Neural cell (in vitro differentiated cells): ENCODE measurements at regions not wholly inside any gene's neighbourhood (a gene's known extent, or its start where the extent isn't known, plus 50 kb on each side); places are given as distances from the start of the nearest gene placed in this dataset.

Source experiments
- H2AFZ ChIP-seq: fragments of 200-600, 300-800 bp; sonication (generic), shearing (Covaris generic); 2 replicates; pipeline ENCODE4 v1.6.0; 2014; ENCODE audit warnings: low read depth, mild to moderate bottlenecking, antibody characterized with exemption, low read length, moderate library complexity
- H3F3A ChIP-seq: fragments of 200-600 bp; shearing (Covaris generic); 2 replicates; pipeline ENCODE4 v1.6.1; 2016; ENCODE audit warnings: mild to moderate bottlenecking, moderate library complexity, mixed read lengths, antibody characterized with exemption, low read length; ENCODE audit not compliant: insufficient read depth, poor library complexity, severe bottlenecking
- H3K27ac ChIP-seq: fragments of 200-600, 300-800 bp; sonication (generic), shearing (Covaris generic); 2 replicates; pipeline ENCODE4 v1.5.1; 2014; ENCODE audit warnings: mild to moderate bottlenecking, low read length, moderate library complexity
- H3K27me3 ChIP-seq: fragments of 300-800, 200-600 bp; sonication (generic), shearing (Covaris generic); 2 replicates; pipeline ENCODE4 v1.6.0; 2014; ENCODE audit warnings: mild to moderate bottlenecking, low read depth, low read length, moderate library complexity; ENCODE audit not compliant: insufficient read depth
- H3K36me3 ChIP-seq: fragments of 300-800, 200-600 bp; sonication (generic), shearing (Covaris generic); 2 replicates; pipeline ENCODE4 v1.5.1; 2014; ENCODE audit warnings: mild to moderate bottlenecking, antibody characterized with exemption, low read length, moderate library complexity; ENCODE audit not compliant: insufficient read depth
- H3K4me2 ChIP-seq: fragments of 300-800, 200-600 bp; sonication (generic), shearing (Covaris generic); 2 replicates; pipeline ENCODE4 v1.6.0; 2014; ENCODE audit warnings: mild to moderate bottlenecking, low read length
- H3K4me3 ChIP-seq: fragments of 300-800, 200-600 bp; sonication (generic), shearing (Covaris generic); 2 replicates; pipeline ENCODE4 v1.5.1; 2014; ENCODE audit warnings: mild to moderate bottlenecking, low read length, moderate library complexity
- H3K79me2 ChIP-seq: fragments of 200-600 bp; shearing (Covaris generic); replicated peaks from 2 replicates; pipeline ENCODE4 v1.6.0; 2014; ENCODE audit warnings: mild to moderate bottlenecking, low read length, moderate library complexity; ENCODE audit not compliant: insufficient read depth
- H3K9ac ChIP-seq: fragments of 300-800, 200-600 bp; sonication (generic), shearing (Covaris generic); 2 replicates; pipeline ENCODE4 v1.6.1; 2016; ENCODE audit warnings: mild to moderate bottlenecking, low read length, mixed read lengths
- H3K9me2 ChIP-seq: fragments of 200-600 bp; shearing (Covaris generic); 2 replicates; pipeline ENCODE4 v1.6.1; 2016; ENCODE audit warnings: mild to moderate bottlenecking, low read length, mixed read lengths; ENCODE audit not compliant: insufficient read depth
- H3K9me3 ChIP-seq: fragments of 200-600, 300-800 bp; sonication (generic), shearing (Covaris generic); 2 replicates; pipeline ENCODE4 v1.6.1; 2016; ENCODE audit warnings: mild to moderate bottlenecking, mixed run types, low read length, moderate library complexity, mixed read lengths
- H4K20me1 ChIP-seq: fragments of 200-600 bp; shearing (Covaris generic); 2 replicates; pipeline ENCODE4 v1.6.1; 2016; ENCODE audit warnings: mild to moderate bottlenecking, mixed run types; ENCODE audit not compliant: insufficient read depth
- CTCF ChIP-seq: fragments of 450-650 bp; IDR thresholded peaks from 2 replicates; pipeline ENCODE4 v1.5.1; 2014; ENCODE audit warnings: antibody characterized with exemption, mild to moderate bottlenecking, moderate library complexity; ENCODE audit not compliant: poor library complexity, severe bottlenecking
- EP300 ChIP-seq: fragments of 450-650 bp; conservative IDR thresholded peaks from 2 replicates; pipeline ENCODE4 v1.6.1; 2014; ENCODE audit warnings: antibody characterized with exemption, mild to moderate bottlenecking, moderate library complexity; ENCODE audit not compliant: poor library complexity, severe bottlenecking
- EZH2 ChIP-seq: fragments of 200-600, 300-800 bp; shearing (Covaris generic), sonication (generic); IDR thresholded peaks from 2 replicates; pipeline ENCODE4 v1.6.1; 2014; ENCODE audit warnings: antibody characterized with exemption, low read length, borderline replicate concordance, mild to moderate bottlenecking; ENCODE audit not compliant: insufficient read depth, poor library complexity, severe bottlenecking
- MXI1 ChIP-seq: fragments of 450-650 bp; conservative IDR thresholded peaks from 2 replicates; pipeline ENCODE4 v1.6.1; 2014; ENCODE audit warnings: antibody characterized with exemption, mild to moderate bottlenecking; ENCODE audit not compliant: poor library complexity, severe bottlenecking
- POLR2AphosphoS5 ChIP-seq: IDR thresholded peaks from 2 replicates; pipeline ENCODE4 v1.6.1; 2012
- RAD21 ChIP-seq: fragments of 450-650 bp; conservative IDR thresholded peaks from 2 replicates; pipeline ENCODE4 v1.6.1; 2014; ENCODE audit warnings: antibody characterized with exemption, mild to moderate bottlenecking, moderate library complexity
- SMC3 ChIP-seq: fragments of 450-650 bp; conservative IDR thresholded peaks from 2 replicates; pipeline ENCODE4 v1.6.1; 2014; ENCODE audit warnings: antibody characterized with exemption, mild to moderate bottlenecking, moderate library complexity; ENCODE audit not compliant: poor library complexity
- TAF1 ChIP-seq: IDR thresholded peaks from 2 replicates; pipeline ENCODE4 v1.6.1; 2012; ENCODE audit warnings: low read depth
- TF ChIP-seq, protein P1 (sequence below): IDR thresholded peaks from 2 replicates; pipeline ENCODE4 v1.6.1; 2012; ENCODE audit warnings: borderline replicate concordance

DNA sequence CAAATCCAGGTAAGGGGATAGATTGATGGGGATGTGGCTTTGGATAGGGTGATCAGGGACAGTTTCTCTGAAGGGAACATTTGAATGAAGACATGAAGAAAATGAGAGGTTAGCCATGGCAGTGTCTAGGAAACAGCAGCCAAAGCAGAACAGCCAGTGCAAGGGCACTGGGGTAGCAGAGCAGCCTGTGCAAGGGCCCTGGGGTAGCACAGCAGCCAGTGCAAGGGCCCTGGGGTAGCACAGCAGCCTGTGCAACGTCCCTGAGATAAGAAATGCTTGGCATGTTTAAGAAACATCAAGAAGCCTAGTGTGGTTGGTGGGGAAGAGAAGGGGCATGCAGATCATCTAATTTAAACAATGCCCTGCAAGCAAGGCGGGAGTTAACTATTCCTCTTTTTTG is 128.5 kb downstream of the IRX5 start:
- H3F3A ChIP-seq = no peaks in the 10 kb centered on the region
- no peaks in the 10 kb centered on the region for H3K9me3 ChIP-seq
- no peak for TF ChIP-seq TAF1
- TF ChIP-seq SMC3 = no peak
- TF ChIP-seq EP300 = no peak
- no peak for TF ChIP-seq RAD21
- no peak for TF ChIP-seq EZH2
- TF ChIP-seq POLR2AphosphoS5 = no peak
- peaks cover 32% of the 10 kb centered on the region for H3K27me3 ChIP-seq
- no peaks in the 10 kb centered on the region for H4K20me1 ChIP-seq
- no peak overlapping the region for H2AFZ ChIP-seq
- no peaks in the 10 kb centered on the region for H3K79me2 ChIP-seq
- H3K4me3 ChIP-seq = no peak overlapping the region
- no peak overlapping the region for H3K27ac ChIP-seq
- no peaks in the 10 kb centered on the region for H3K9me2 ChIP-seq
- H3K9ac ChIP-seq = no peak overlapping the region
- H3K36me3 ChIP-seq = no peaks in the 10 kb centered on the region
- H3K4me2 ChIP-seq = no peak overlapping the region

DNA sequence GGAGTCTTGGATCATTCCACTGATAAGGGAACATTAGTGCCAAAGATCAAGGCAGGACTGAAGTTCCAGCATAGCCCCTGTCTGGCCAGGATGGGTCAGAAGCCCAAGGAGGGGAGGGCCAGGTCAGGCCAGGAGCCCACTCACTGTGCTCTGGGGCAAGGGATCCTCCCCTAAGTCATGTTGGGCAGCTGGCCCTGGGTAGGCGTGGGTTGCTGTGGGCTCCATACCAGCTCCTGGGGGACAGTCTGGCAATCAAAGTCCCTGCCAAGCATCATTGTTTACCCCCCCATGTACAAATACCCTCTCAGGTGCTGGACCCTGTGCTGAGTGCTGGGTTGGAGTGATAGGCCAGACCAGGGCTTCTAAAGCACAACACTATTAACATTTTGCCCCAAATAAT is 130.5 kb downstream of the IRX5 start:
- Histone ChIP-seq H2AFZ (no peak overlapping the region), H3K27ac (no peak overlapping the region), H3K36me3 (no peaks in the 10 kb centered on the region), H3F3A (no peaks in the 10 kb centered on the region), H3K4me2 (no peak overlapping the region), H3K79me2 (no peaks in the 10 kb centered on the region), H3K4me3 (no peak overlapping the region), H3K9me3 (no peaks in the 10 kb centered on the region), H4K20me1 (no peaks in the 10 kb centered on the region), H3K9ac (no peak overlapping the region), H3K9me2 (no peaks in the 10 kb centered on the region), H3K27me3 (peaks cover 28% of the 10 kb centered on the region)
- TF ChIP-seq TAF1 = no peak
- TF ChIP-seq EP300 = no peak
- no peak for TF ChIP-seq RAD21
- no peak for TF ChIP-seq EZH2
- TF ChIP-seq, protein P1, sequence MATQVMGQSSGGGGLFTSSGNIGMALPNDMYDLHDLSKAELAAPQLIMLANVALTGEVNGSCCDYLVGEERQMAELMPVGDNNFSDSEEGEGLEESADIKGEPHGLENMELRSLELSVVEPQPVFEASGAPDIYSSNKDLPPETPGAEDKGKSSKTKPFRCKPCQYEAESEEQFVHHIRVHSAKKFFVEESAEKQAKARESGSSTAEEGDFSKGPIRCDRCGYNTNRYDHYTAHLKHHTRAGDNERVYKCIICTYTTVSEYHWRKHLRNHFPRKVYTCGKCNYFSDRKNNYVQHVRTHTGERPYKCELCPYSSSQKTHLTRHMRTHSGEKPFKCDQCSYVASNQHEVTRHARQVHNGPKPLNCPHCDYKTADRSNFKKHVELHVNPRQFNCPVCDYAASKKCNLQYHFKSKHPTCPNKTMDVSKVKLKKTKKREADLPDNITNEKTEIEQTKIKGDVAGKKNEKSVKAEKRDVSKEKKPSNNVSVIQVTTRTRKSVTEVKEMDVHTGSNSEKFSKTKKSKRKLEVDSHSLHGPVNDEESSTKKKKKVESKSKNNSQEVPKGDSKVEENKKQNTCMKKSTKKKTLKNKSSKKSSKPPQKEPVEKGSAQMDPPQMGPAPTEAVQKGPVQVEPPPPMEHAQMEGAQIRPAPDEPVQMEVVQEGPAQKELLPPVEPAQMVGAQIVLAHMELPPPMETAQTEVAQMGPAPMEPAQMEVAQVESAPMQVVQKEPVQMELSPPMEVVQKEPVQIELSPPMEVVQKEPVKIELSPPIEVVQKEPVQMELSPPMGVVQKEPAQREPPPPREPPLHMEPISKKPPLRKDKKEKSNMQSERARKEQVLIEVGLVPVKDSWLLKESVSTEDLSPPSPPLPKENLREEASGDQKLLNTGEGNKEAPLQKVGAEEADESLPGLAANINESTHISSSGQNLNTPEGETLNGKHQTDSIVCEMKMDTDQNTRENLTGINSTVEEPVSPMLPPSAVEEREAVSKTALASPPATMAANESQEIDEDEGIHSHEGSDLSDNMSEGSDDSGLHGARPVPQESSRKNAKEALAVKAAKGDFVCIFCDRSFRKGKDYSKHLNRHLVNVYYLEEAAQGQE = no peak
- TF ChIP-seq MXI1 = no peak
- no peak for TF ChIP-seq POLR2AphosphoS5
- TF ChIP-seq SMC3 = no peak
- no peak for TF ChIP-seq CTCF

- H3K36me3 ChIP-seq = no peaks in the 10 kb centered on the region
- no peak overlapping the region for H2AFZ ChIP-seq
- no peaks in the 10 kb centered on the region for H3K9me3 ChIP-seq
- H3K9ac ChIP-seq = no peak overlapping the region
- H3K4me3 ChIP-seq = no peak overlapping the region
- H3K9me2 ChIP-seq = no peaks in the 10 kb centered on the region
- H4K20me1 ChIP-seq = no peaks in the 10 kb centered on the region
- H3K4me2 ChIP-seq = no peak overlapping the region
- H3F3A ChIP-seq = no peaks in the 10 kb centered on the region
- no peak overlapping the region for H3K27ac ChIP-seq
- H3K79me2 ChIP-seq = no peaks in the 10 kb centered on the region
- TF ChIP-seq EZH2 = no peak
- no peak for TF ChIP-seq CTCF
- no peak for TF ChIP-seq MXI1
- TF ChIP-seq SMC3 = no peak
- no peak for TF ChIP-seq POLR2AphosphoS5
- no peak for TF ChIP-seq TAF1
- TF ChIP-seq, protein P1 = no peak
- H3K27me3 ChIP-seq = peaks cover 14% of the 10 kb centered on the region
These were observed 131.8 kb downstream of the IRX5 start for GRCh38 chr16:55062442-55062841.
